HL-60 (cell line): ENCODE measurements at regions not wholly inside any gene's neighbourhood (a gene's known extent, or its start where the extent isn't known, plus 50 kb on each side); places are given as distances from the start of the nearest gene placed in this dataset.

ENCODE experiments used
- GABPA ChIP-seq: IDR thresholded peaks from 2 replicates; pipeline ENCODE4 v1.6.1; 2012; ENCODE audit warnings: low read depth
- POLR2AphosphoS5 ChIP-seq: IDR thresholded peaks from 2 replicates; pipeline ENCODE4 v1.6.1; 2012; ENCODE audit warnings: low read depth
- SPI1 ChIP-seq: IDR thresholded peaks from 2 replicates; pipeline ENCODE4 v1.6.1; 2012; ENCODE audit warnings: low read depth, mild to moderate bottlenecking, borderline replicate concordance
- TF ChIP-seq, protein P1 (sequence below): IDR thresholded peaks from one replicate; pipeline ENCODE4 v1.5.1; 2011; ENCODE audit warnings: low read length, control low read depth, inconsistent platforms; ENCODE audit not compliant: insufficient read depth
- TF ChIP-seq, protein P2 (sequence below): IDR thresholded peaks from 2 replicates; pipeline ENCODE4 v1.6.1; 2012; ENCODE audit warnings: low read depth; ENCODE audit not compliant: insufficient replicate concordance

DNA sequence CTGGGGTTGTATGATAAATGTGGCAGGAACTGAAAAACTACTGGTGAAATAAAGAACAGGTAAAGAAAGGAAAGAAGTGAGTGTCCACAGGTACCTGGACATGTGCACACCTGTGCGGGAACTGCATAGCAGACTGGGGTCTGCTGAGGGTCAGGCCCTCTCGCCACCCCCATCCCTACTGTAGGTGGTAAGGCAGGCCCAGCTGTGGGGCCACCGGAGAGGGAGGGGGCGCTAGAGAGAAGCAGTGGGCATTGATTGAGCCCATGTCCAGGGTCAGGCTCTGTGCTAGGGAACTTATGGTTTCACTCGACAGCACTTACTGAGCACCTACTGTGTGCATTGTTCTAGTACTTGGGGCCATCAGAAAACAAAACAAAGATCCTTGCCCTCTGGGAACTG is 400.5 kb downstream of the MATN1 start:
- TF ChIP-seq, protein P1, sequence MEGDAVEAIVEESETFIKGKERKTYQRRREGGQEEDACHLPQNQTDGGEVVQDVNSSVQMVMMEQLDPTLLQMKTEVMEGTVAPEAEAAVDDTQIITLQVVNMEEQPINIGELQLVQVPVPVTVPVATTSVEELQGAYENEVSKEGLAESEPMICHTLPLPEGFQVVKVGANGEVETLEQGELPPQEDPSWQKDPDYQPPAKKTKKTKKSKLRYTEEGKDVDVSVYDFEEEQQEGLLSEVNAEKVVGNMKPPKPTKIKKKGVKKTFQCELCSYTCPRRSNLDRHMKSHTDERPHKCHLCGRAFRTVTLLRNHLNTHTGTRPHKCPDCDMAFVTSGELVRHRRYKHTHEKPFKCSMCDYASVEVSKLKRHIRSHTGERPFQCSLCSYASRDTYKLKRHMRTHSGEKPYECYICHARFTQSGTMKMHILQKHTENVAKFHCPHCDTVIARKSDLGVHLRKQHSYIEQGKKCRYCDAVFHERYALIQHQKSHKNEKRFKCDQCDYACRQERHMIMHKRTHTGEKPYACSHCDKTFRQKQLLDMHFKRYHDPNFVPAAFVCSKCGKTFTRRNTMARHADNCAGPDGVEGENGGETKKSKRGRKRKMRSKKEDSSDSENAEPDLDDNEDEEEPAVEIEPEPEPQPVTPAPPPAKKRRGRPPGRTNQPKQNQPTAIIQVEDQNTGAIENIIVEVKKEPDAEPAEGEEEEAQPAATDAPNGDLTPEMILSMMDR, result no peak
- TF ChIP-seq, protein P2, sequence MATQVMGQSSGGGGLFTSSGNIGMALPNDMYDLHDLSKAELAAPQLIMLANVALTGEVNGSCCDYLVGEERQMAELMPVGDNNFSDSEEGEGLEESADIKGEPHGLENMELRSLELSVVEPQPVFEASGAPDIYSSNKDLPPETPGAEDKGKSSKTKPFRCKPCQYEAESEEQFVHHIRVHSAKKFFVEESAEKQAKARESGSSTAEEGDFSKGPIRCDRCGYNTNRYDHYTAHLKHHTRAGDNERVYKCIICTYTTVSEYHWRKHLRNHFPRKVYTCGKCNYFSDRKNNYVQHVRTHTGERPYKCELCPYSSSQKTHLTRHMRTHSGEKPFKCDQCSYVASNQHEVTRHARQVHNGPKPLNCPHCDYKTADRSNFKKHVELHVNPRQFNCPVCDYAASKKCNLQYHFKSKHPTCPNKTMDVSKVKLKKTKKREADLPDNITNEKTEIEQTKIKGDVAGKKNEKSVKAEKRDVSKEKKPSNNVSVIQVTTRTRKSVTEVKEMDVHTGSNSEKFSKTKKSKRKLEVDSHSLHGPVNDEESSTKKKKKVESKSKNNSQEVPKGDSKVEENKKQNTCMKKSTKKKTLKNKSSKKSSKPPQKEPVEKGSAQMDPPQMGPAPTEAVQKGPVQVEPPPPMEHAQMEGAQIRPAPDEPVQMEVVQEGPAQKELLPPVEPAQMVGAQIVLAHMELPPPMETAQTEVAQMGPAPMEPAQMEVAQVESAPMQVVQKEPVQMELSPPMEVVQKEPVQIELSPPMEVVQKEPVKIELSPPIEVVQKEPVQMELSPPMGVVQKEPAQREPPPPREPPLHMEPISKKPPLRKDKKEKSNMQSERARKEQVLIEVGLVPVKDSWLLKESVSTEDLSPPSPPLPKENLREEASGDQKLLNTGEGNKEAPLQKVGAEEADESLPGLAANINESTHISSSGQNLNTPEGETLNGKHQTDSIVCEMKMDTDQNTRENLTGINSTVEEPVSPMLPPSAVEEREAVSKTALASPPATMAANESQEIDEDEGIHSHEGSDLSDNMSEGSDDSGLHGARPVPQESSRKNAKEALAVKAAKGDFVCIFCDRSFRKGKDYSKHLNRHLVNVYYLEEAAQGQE, result no peak
- TF ChIP-seq GABPA (no peak), POLR2AphosphoS5 (no peak), SPI1 (no peak)
